Upper lobe of left lung (tissue), 6 donors: ENCODE measurements at regions not wholly inside any gene's neighbourhood (a gene's known extent, or its start where the extent isn't known, plus 50 kb on each side); places are given as distances from the start of the nearest gene placed in this dataset.
"Not testable (repeated sequence)": the region's sequence is repeated elsewhere in the genome, so short reads cannot be mapped to it uniquely, and the experiment has no call there.

Experiments used
- ATAC-seq, 2 donors: fragments of 200-7000 bp; cut with Tn5 transposase; one replicate each; pipeline ENCODE4 v1.9.1; 2022; ENCODE audit warnings: mild to moderate bottlenecking in 2 of 2, moderate library complexity in 2 of 2; ENCODE audit not compliant: low FRiP score in 2 of 2
- DNase-seq, 2 donors: peaks; one replicate each; pipeline ENCODE4 v3.0.0-alpha.2; 2019 to 2020
- H3K27ac ChIP-seq, 4 donors: fragments of 200-600 bp; sonication (generic); one replicate each; pipeline ENCODE4 v1.5.1; 2016 to 2019
- H3K27me3 ChIP-seq, 4 donors: fragments of 200-600 bp; sonication (generic); one replicate each; pipeline ENCODE4 v1.5.1; 2017 to 2019
- H3K36me3 ChIP-seq, 4 donors: fragments of 200-600 bp; sonication (generic); one replicate each; pipeline ENCODE4 v1.5.1; 2016 to 2019
- H3K4me1 ChIP-seq, 4 donors: fragments of 200-600 bp; sonication (generic); one replicate each; pipeline ENCODE4 v1.5.1; 2018 to 2019
- H3K4me3 ChIP-seq, 4 donors: fragments of 200-600 bp; sonication (generic); one replicate each; pipeline ENCODE4 v1.5.1; 2017 to 2019; ENCODE audit warnings: mild to moderate bottlenecking in 2 of 4, moderate library complexity in 1 of 4
- H3K9me3 ChIP-seq, 4 donors: fragments of 200-600 bp; sonication (generic); one replicate each; pipeline ENCODE4 v1.5.1; 2018 to 2019
- EP300 ChIP-seq, 4 donors: sonication (generic); formaldehyde crosslinking; IDR thresholded peaks; one replicate each; pipeline ENCODE4 v1.5.1; 2017; ENCODE audit warnings: antibody characterized with exemption in 4 of 4, control low read depth in 2 of 4
- POLR2A ChIP-seq, 4 donors: fragments of 450-650 bp; IDR thresholded peaks; one replicate each; pipeline ENCODE4 v1.5.1; 2016 to 2017; ENCODE audit warnings: antibody characterized with exemption in 4 of 4, mild to moderate bottlenecking in 2 of 4
- POLR2AphosphoS5 ChIP-seq, 2 donors: sonication (generic); formaldehyde crosslinking; IDR thresholded peaks; one replicate each; pipeline ENCODE4 v1.5.1; 2017; ENCODE audit warnings: antibody characterized with exemption in 2 of 2
- WGBS, 2 donors: methylation state at CpG; one replicate each; pipeline ENCODE4 v1.1.5; 2017 to 2018; 5-methylcytosine and 5-hydroxymethylcytosine counted together
- TF ChIP-seq, protein P1 (sequence below), 6 experiments: fragments of 450-650 bp in 4 of 6; fragments of 200-600 bp in 2 of 6; sonication (generic) in 2 of 6; IDR thresholded peaks; one replicate each; pipeline ENCODE4 v1.5.1; 2016 to 2019; ENCODE audit warnings: antibody characterized with exemption in 6 of 6
- donor health status: DM: no; HTN: no; CAD: no; lungs with moderate emphysema.
- donor health status: DM: no; HTN: yes; CAD: no; lungs with severe emphysema.

- no peaks in the 10 kb centered on the region for H3K27me3 ChIP-seq
- no peak overlapping the region for H3K27ac ChIP-seq
- 77 to 79% methylated on average over 8 of the region's 8 CpGs for WGBS, 2 donors
- H3K4me3 ChIP-seq: no peak overlapping the region
- no peaks in the 10 kb centered on the region for H3K9me3 ChIP-seq
- no peaks in the 10 kb centered on the region for H3K36me3 ChIP-seq
- no peak for TF ChIP-seq POLR2AphosphoS5 (IDR thresholded peaks at IDR 0.05)
- no peak for TF ChIP-seq POLR2A (IDR thresholded peaks at IDR 0.05)
- TF ChIP-seq, protein P1, sequence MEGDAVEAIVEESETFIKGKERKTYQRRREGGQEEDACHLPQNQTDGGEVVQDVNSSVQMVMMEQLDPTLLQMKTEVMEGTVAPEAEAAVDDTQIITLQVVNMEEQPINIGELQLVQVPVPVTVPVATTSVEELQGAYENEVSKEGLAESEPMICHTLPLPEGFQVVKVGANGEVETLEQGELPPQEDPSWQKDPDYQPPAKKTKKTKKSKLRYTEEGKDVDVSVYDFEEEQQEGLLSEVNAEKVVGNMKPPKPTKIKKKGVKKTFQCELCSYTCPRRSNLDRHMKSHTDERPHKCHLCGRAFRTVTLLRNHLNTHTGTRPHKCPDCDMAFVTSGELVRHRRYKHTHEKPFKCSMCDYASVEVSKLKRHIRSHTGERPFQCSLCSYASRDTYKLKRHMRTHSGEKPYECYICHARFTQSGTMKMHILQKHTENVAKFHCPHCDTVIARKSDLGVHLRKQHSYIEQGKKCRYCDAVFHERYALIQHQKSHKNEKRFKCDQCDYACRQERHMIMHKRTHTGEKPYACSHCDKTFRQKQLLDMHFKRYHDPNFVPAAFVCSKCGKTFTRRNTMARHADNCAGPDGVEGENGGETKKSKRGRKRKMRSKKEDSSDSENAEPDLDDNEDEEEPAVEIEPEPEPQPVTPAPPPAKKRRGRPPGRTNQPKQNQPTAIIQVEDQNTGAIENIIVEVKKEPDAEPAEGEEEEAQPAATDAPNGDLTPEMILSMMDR (IDR thresholded peaks at IDR 0.05): no peak
- TF ChIP-seq EP300 (IDR thresholded peaks at IDR 0.05): no peak
- DNase-seq (no peak), ATAC-seq (no peak)
- H3K4me1 ChIP-seq: no peaks in the 10 kb centered on the region
These were observed 149.8 kb upstream of the NOCT start for GRCh38 chr4:138865765-138866164.

- ATAC-seq: no peak
- Histone ChIP-seq H3K36me3 (no peaks in the 10 kb centered on the region), H3K27me3 (no peaks in the 10 kb centered on the region), H3K27ac (no peak overlapping the region), H3K9me3 (no peaks in the 10 kb centered on the region), H3K4me1 (no peaks in the 10 kb centered on the region), H3K4me3 (no peak overlapping the region)
- DNase-seq: no peak
- TF ChIP-seq EP300 (IDR thresholded peaks at IDR 0.05) (no peak), POLR2A (IDR thresholded peaks at IDR 0.05) (no peak), POLR2AphosphoS5 (IDR thresholded peaks at IDR 0.05) (no peak)
- TF ChIP-seq, protein P1 (IDR thresholded peaks at IDR 0.05): no peak
- WGBS, 2 donors: 18 to 33% methylated on average over 10 of the region's 10 CpGs
These were observed 150.4 kb upstream of the NOCT start for GRCh38 chr4:138864961-138865720.

DNA sequence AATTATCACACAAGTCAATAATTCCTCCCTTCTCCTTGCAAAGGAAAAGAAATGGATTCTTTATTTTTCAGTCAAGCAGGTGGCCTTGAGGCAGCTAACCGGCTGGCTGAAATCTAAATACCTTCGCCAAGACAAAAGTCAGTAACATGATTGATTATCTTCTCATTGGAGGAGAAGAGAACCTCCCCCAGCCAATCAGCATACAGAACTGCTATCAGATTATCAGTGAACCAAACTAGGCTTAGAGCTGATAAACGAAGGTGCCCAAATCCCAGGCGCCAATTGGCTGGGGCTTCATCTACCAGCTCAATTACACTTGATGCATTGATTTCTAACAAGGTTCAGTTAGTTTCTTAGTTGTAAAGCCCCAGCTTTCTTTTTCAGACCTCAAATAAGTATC is 152.4 kb upstream of the NOCT start:
- no peaks in the 10 kb centered on the region for H3K4me1 ChIP-seq
- DNase-seq (no peak), ATAC-seq (no peak)
- H3K27ac ChIP-seq: no peak overlapping the region
- 77 to 79% methylated on average over 4 of the region's 4 CpGs for WGBS, 2 donors
- TF ChIP-seq, protein P1 (IDR thresholded peaks at IDR 0.05): no peak
- TF ChIP-seq POLR2A (IDR thresholded peaks at IDR 0.05): no peak
- TF ChIP-seq EP300 (IDR thresholded peaks at IDR 0.05): no peak
- TF ChIP-seq POLR2AphosphoS5 (IDR thresholded peaks at IDR 0.05): no peak
- no peaks in the 10 kb centered on the region for H3K9me3 ChIP-seq
- H3K4me3 ChIP-seq: no peak overlapping the region
- no peaks in the 10 kb centered on the region for H3K27me3 ChIP-seq
- H3K36me3 ChIP-seq: no peaks in the 10 kb centered on the region

- DNase-seq (no peak), ATAC-seq (no peak)
- no peak overlapping the region for H3K4me3 ChIP-seq
- H3K27me3 ChIP-seq: no peaks in the 10 kb centered on the region
- TF ChIP-seq POLR2AphosphoS5 (IDR thresholded peaks at IDR 0.05) (no peak), EP300 (IDR thresholded peaks at IDR 0.05) (no peak)
- TF ChIP-seq, protein P1 (IDR thresholded peaks at IDR 0.05): no peak
- no peak overlapping the region for H3K27ac ChIP-seq
- no peaks in the 10 kb centered on the region for H3K9me3 ChIP-seq
- WGBS, 2 donors: 75 to 76% methylated on average over 5 of the region's 5 CpGs
- no peaks in the 10 kb centered on the region for H3K4me1 ChIP-seq
- H3K36me3 ChIP-seq: no peaks in the 10 kb centered on the region
These were observed 154.4 kb upstream of the NOCT start for GRCh38 chr4:138861135-138861534.

GRCh38 chr4:138860357-138860756 is 155.2 kb upstream of the NOCT start:
- H3K9me3 ChIP-seq, H3K36me3 ChIP-seq, ATAC-seq, DNase-seq, H3K4me1 ChIP-seq, H3K4me3 ChIP-seq, H3K27ac ChIP-seq, H3K27me3 ChIP-seq: not testable (repeated sequence)
- 86 to 93% methylated on average over 1 of the region's 1 CpG for WGBS, 2 donors
